IMR-90 (cell line): ENCODE measurements at regions not wholly inside any gene's neighbourhood (a gene's known extent, or its start where the extent isn't known, plus 50 kb on each side); places are given as distances from the start of the nearest gene placed in this dataset.
"Not testable (repeated sequence)": the region's sequence is repeated elsewhere in the genome, so short reads cannot be mapped to it uniquely, and the experiment has no call there.

Source experiments
- ATAC-seq: fragments of 200-7000 bp; cut with Tn5 transposase; 2 replicates; pipeline ENCODE4 v1.9.1; 2020; ENCODE audit warnings: low read depth, mild to moderate bottlenecking, moderate library complexity
- BruUV-seq: library from RNA; stranded (reverse); fragments of 400-500 nt; replicated peaks from 2 replicates; lab custom pipeline; 2021; lab: Mats Ljungman, UMichigan
- CTCF ChIA-PET: fragments of 300-600 bp; formaldehyde crosslinking; extraction: SDS; loops from one replicate; lab custom pipeline; 2021; ENCODE audit warnings: antibody characterized with exemption; lab: Yijun Ruan, JAX
- POLR2A ChIA-PET: fragments of 300-600 bp; sonication (Branson Sonifier 250); formaldehyde crosslinking; loops from one replicate; lab custom pipeline; 2022; ENCODE audit warnings: antibody characterized with exemption; ENCODE audit not compliant: unreplicated experiment; lab: Charles Lee
- DNase-seq: peaks from one replicate; pipeline ENCODE4 v3.0.0; 2013
- H2AFZ ChIP-seq: replicated peaks from 2 replicates; pipeline ENCODE3; 2013; ENCODE audit warnings: low read length, mild to moderate bottlenecking; ENCODE audit not compliant: poor library complexity
- H2AK5ac ChIP-seq: 2 replicates; pipeline ENCODE4 v1.6.1; 2013; ENCODE audit warnings: low read depth, low read length, inconsistent platforms
- H2AK9ac ChIP-seq: replicated peaks from 2 replicates; pipeline ENCODE3; 2013; ENCODE audit warnings: mild to moderate bottlenecking, low read depth, low read length, moderate library complexity; ENCODE audit not compliant: poor library complexity
- H2BK120ac ChIP-seq: 2 replicates; pipeline ENCODE4 v1.6.1; 2013; ENCODE audit warnings: low read depth, low read length, inconsistent platforms
- H2BK15ac ChIP-seq: 3 replicates; pipeline ENCODE4 v1.6.1; 2013; ENCODE audit warnings: low read depth, low read length, inconsistent platforms
- H2BK20ac ChIP-seq: 2 replicates; pipeline ENCODE4 v1.6.1; 2013; ENCODE audit warnings: low read depth, mild to moderate bottlenecking, inconsistent platforms, low read length, moderate library complexity
- H2BK5ac ChIP-seq: 2 replicates; pipeline ENCODE4 v1.6.1; 2013; ENCODE audit warnings: mild to moderate bottlenecking, low read depth, low read length, inconsistent platforms; ENCODE audit not compliant: poor library complexity, severe bottlenecking
- H3K14ac ChIP-seq: replicated peaks from 2 replicates; pipeline ENCODE4 v1.6.1; 2013; ENCODE audit warnings: low read depth, low read length, inconsistent platforms
- H3K18ac ChIP-seq: 2 replicates; pipeline ENCODE4 v1.6.1; 2013; ENCODE audit warnings: low read depth, low read length, control low read depth
- H3K23ac ChIP-seq: 2 replicates; pipeline ENCODE4 v1.6.1; 2013; ENCODE audit warnings: low read depth, low read length, inconsistent platforms
- H3K27ac ChIP-seq: 2 replicates; pipeline ENCODE4 v1.5.1; 2013; ENCODE audit warnings: mild to moderate bottlenecking, control low read depth, low read length; ENCODE audit not compliant: insufficient read depth
- H3K27me3 ChIP-seq: 2 replicates; pipeline ENCODE4 v1.6.1; 2013; ENCODE audit warnings: low read length; ENCODE audit not compliant: control insufficient read depth, insufficient read depth
- H3K36me3 ChIP-seq: 2 replicates; pipeline ENCODE4 v1.6.1; 2013; ENCODE audit warnings: low read length, mixed read lengths; ENCODE audit not compliant: control insufficient read depth, insufficient read depth
- H3K4ac ChIP-seq: 2 replicates; pipeline ENCODE4 v1.6.1; 2013; ENCODE audit warnings: low read depth, low read length, inconsistent platforms
- H3K4me1 ChIP-seq: 2 replicates; pipeline ENCODE4 v1.6.1; 2013; ENCODE audit warnings: low read length, mixed read lengths; ENCODE audit not compliant: control insufficient read depth, insufficient read depth
- H3K4me2 ChIP-seq: 2 replicates; pipeline ENCODE4 v1.6.1; 2013; ENCODE audit warnings: low read depth, mild to moderate bottlenecking, control low read depth, low read length, moderate library complexity
- H3K4me3 ChIP-seq: 2 replicates; pipeline ENCODE4 v1.5.1; 2013; ENCODE audit warnings: low read depth, mild to moderate bottlenecking, control low read depth, low read length, moderate library complexity; ENCODE audit not compliant: insufficient read depth
- H3K56ac ChIP-seq: 2 replicates; pipeline ENCODE4 v1.6.1; 2013; ENCODE audit warnings: low read length, inconsistent platforms; ENCODE audit not compliant: insufficient read depth; ENCODE audit errors: extremely low read depth
- H3K79me1 ChIP-seq, 2 experiments: 2 replicates each; pipeline ENCODE4 v1.6.1; 2013; ENCODE audit warnings: low read length in 2 of 2, inconsistent platforms in 1 of 2, low read depth in 1 of 2
- H3K9ac ChIP-seq: 2 replicates; pipeline ENCODE4 v1.6.1; 2013; ENCODE audit warnings: low read depth, low read length, control low read depth
- H3K9me1 ChIP-seq: 2 replicates; pipeline ENCODE4 v1.6.1; 2013; ENCODE audit warnings: low read length, inconsistent platforms; ENCODE audit not compliant: insufficient read depth
- H3K9me3 ChIP-seq: 2 replicates; pipeline ENCODE4 v1.6.1; 2013; ENCODE audit warnings: low read length; ENCODE audit not compliant: control insufficient read depth, insufficient read depth
- H4K20me1 ChIP-seq: 2 replicates; pipeline ENCODE4 v1.6.1; 2013; ENCODE audit warnings: low read length, inconsistent platforms; ENCODE audit not compliant: insufficient read depth
- H4K5ac ChIP-seq: 2 replicates; pipeline ENCODE4 v1.6.1; 2013; ENCODE audit warnings: mild to moderate bottlenecking, low read depth, low read length, control low read depth
- H4K8ac ChIP-seq, 2 experiments: 2 replicates each; pipeline ENCODE4 v1.6.1; 2013; ENCODE audit warnings: low read depth in 2 of 2, low read length in 2 of 2, control low read depth in 1 of 2, inconsistent platforms in 1 of 2
- H4K91ac ChIP-seq: 2 replicates; pipeline ENCODE4 v1.6.1; 2013; ENCODE audit warnings: low read depth, low read length, inconsistent platforms; ENCODE audit not compliant: insufficient read depth
- WGBS, 2 experiments: methylation state at CpG; one replicate each; pipeline versions ENCODE4 v1.1.5 to v1.1.7; 2013; ENCODE audit warnings: missing lambda C conversion rate in 2 of 2; ENCODE audit not compliant: insufficient read length in 1 of 2; ENCODE audit errors: extremely low coverage in 2 of 2; 5-methylcytosine and 5-hydroxymethylcytosine counted together
- dilution Hi-C: fragments of 300-500 bp; cut with HindIII; formaldehyde crosslinking; loops from one replicate; pipeline ENCODE4 v1.14.3; 2018; ENCODE audit warnings: low sequenced_read_pairs; ENCODE audit not compliant: unreplicated experiment
- in situ Hi-C: fragments of 300-500 bp; cut with MboI; formaldehyde crosslinking; loops from 3 replicates; pipeline ENCODE4 v1.14.3; 2019; ENCODE audit warnings: low sequenced_read_pairs, inconsistent platforms, mixed read lengths
- intact Hi-C: fragments of 100-400 bp; cut with micrococcal nuclease; formaldehyde crosslinking; loops from 2 replicates; pipeline ENCODE4 v1.10.0; 2022

- H4K5ac ChIP-seq, H3K27me3 ChIP-seq, H3K36me3 ChIP-seq, H3K9me3 ChIP-seq, H3K23ac ChIP-seq, CTCF ChIA-PET, H3K18ac ChIP-seq, H2BK15ac ChIP-seq, DNase-seq, H2BK20ac ChIP-seq, H3K4me3 ChIP-seq, H4K8ac ChIP-seq, dilution Hi-C loops, H3K4ac ChIP-seq, H3K4me1 ChIP-seq, H3K9me1 ChIP-seq, H4K20me1 ChIP-seq, H3K4me2 ChIP-seq, H3K79me1 ChIP-seq, H3K56ac ChIP-seq, H3K14ac ChIP-seq, H2AFZ ChIP-seq, ATAC-seq, H2BK120ac ChIP-seq, H4K91ac ChIP-seq, intact Hi-C loops, H3K9ac ChIP-seq, H2BK5ac ChIP-seq, H2AK9ac ChIP-seq, BruUV-seq, in situ Hi-C loops, H2AK5ac ChIP-seq, H3K27ac ChIP-seq: not testable (repeated sequence)
- POLR2A ChIA-PET = interaction anchor here (0.5 kb wide), 1 partner anchor 209 kb away, joined by 4 read pairs; no protein-coding TSS in a partner anchor
- WGBS, 2 experiments = 75% methylated on average over 4 of the region's 7 CpGs; no CpG with 5 or more reads in 1 of the 2 experiments
These were observed 70.3 kb upstream of the FAN1 start for GRCh38 chr15:30833379-30833778.

GRCh38 chr15:30841639-30842038, 62.1 kb upstream of the FAN1 start:
- H2BK15ac ChIP-seq, H3K36me3 ChIP-seq, H3K9me3 ChIP-seq, H3K4me2 ChIP-seq, H3K9me1 ChIP-seq, H3K14ac ChIP-seq, H3K23ac ChIP-seq, BruUV-seq, intact Hi-C loops, H2BK5ac ChIP-seq, dilution Hi-C loops, in situ Hi-C loops, H3K27ac ChIP-seq, H4K8ac ChIP-seq, ATAC-seq, POLR2A ChIA-PET, H3K56ac ChIP-seq, H3K79me1 ChIP-seq, H3K27me3 ChIP-seq, H3K9ac ChIP-seq, H2AFZ ChIP-seq, H3K18ac ChIP-seq, H4K91ac ChIP-seq, CTCF ChIA-PET, H4K5ac ChIP-seq, H3K4ac ChIP-seq, H2BK120ac ChIP-seq, H2BK20ac ChIP-seq, H2AK5ac ChIP-seq, H3K4me3 ChIP-seq, H3K4me1 ChIP-seq, H4K20me1 ChIP-seq, H2AK9ac ChIP-seq, DNase-seq: not testable (repeated sequence)
- no CpG with 5 or more reads among the region's 2 CpGs for WGBS, 2 experiments
